HL-60 (cell line): ENCODE measurements at regions not wholly inside any gene's neighbourhood (a gene's known extent, or its start where the extent isn't known, plus 50 kb on each side); places are given as distances from the start of the nearest gene placed in this dataset.
A peak's percentile ranks its signal among the peaks of the same experiment; 100 is the strongest.
"Not testable (repeated sequence)": the region's sequence is repeated elsewhere in the genome, so short reads cannot be mapped to it uniquely, and the experiment has no call there.

Experiments
- DNase-seq, 2 experiments: peaks; one replicate each; pipeline ENCODE4 v3.0.0-alpha.2; 2010 to 2020; ENCODE audit warnings: low read depth in 1 of 2, low spot score in 1 of 2
- H3K27ac ChIP-seq: fragments of 250-450 bp; sonication (Bioruptor Pico); replicated peaks from 2 replicates; pipeline ENCODE4 v1.5.1; 2020; ENCODE audit warnings: mild to moderate bottlenecking, moderate library complexity
- H3K27me3 ChIP-seq: fragments of 250-450 bp; sonication (Bioruptor Pico); 2 replicates; pipeline ENCODE4 v1.5.1; 2021; ENCODE audit warnings: mild to moderate bottlenecking, moderate library complexity; ENCODE audit not compliant: insufficient read depth, poor library complexity, severe bottlenecking
- H3K4me3 ChIP-seq: replicated peaks from 2 replicates; pipeline ENCODE4 v1.5.1; 2011; ENCODE audit warnings: mild to moderate bottlenecking, control low read depth, low read length; ENCODE audit not compliant: insufficient read depth
- CTCF ChIP-seq: IDR thresholded peaks from one replicate; pipeline ENCODE4 v1.5.1; 2011; ENCODE audit warnings: low read length, control low read depth, inconsistent platforms; ENCODE audit not compliant: insufficient read depth
- GABPA ChIP-seq: IDR thresholded peaks from 2 replicates; pipeline ENCODE4 v1.6.1; 2012; ENCODE audit warnings: low read depth
- POLR2AphosphoS5 ChIP-seq: IDR thresholded peaks from 2 replicates; pipeline ENCODE4 v1.6.1; 2012; ENCODE audit warnings: low read depth
- REST ChIP-seq: IDR thresholded peaks from 2 replicates; pipeline ENCODE4 v1.6.1; 2012; ENCODE audit warnings: low read depth; ENCODE audit not compliant: insufficient replicate concordance
- SPI1 ChIP-seq: IDR thresholded peaks from 2 replicates; pipeline ENCODE4 v1.6.1; 2012; ENCODE audit warnings: low read depth, mild to moderate bottlenecking, borderline replicate concordance

DNA sequence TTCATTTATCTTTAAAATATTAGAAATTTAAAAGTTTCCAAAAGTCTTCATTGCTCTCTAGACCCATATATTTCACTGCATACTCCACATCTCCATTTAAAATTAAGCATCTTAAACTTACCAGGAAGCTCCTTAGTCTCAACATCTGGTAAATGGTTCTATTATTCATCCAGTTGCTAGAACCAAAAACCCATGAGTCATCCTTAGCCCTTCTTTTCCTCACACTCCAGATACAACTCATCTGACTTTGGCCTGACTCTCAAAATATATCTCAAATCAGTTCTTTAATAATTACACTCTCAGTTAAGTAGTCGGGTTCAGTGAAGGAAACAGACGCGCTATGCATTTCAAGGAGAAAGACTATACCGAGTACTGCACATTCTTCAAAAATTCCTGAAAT, 110.2 kb upstream of the COX7C start:
- no peak for DNase-seq
- H3K4me3 ChIP-seq = no peak overlapping the region
- no peaks in the 10 kb centered on the region for H3K27me3 ChIP-seq
- TF ChIP-seq REST = no peak
- TF ChIP-seq SPI1 = no peak
- no peak for TF ChIP-seq GABPA
- no peak for TF ChIP-seq POLR2AphosphoS5
- TF ChIP-seq CTCF = no peak
- H3K27ac ChIP-seq = no peak overlapping the region

DNA sequence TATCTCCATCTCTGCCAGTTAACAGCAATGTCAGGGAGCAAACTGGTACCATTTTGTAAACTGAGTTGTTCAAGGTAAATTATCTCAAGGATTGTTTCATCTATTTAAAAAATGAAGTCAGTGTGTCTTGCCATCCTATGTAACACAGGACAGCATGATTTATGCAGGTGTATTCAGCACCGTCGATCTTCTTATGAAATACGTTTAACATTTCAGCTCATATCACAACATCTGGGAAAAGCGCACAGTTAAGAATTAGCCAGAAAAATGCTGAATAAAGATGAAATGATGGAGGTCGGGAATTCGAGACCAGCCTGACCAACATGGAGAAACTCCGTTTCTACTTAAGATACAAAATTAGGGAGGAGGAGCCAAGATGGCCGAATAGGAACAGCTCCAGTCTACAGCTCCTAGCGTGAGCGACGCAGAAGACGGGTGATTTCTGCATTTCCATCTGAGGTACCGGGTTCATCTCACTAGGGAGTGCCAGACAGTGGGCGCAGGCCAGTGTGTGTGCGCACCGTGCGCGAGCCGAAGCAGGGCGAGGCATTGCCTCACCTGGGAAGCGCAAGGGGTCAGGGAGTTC, 107.3 kb upstream of the COX7C start:
- not testable (repeated sequence) for H3K27ac ChIP-seq, DNase-seq, H3K4me3 ChIP-seq, H3K27me3 ChIP-seq

- no peak overlapping the region for H3K27ac ChIP-seq
- H3K27me3 ChIP-seq = no peaks in the 10 kb centered on the region
- H3K4me3 ChIP-seq = no peak overlapping the region
- TF ChIP-seq CTCF = no peak
- TF ChIP-seq REST = no peak
- no peak for TF ChIP-seq SPI1
- no peak for TF ChIP-seq GABPA
- TF ChIP-seq POLR2AphosphoS5 = no peak
- no peak for DNase-seq
Observed at GRCh38 chr5:86523718-86524117, 94.0 kb upstream of the COX7C start.

DNA sequence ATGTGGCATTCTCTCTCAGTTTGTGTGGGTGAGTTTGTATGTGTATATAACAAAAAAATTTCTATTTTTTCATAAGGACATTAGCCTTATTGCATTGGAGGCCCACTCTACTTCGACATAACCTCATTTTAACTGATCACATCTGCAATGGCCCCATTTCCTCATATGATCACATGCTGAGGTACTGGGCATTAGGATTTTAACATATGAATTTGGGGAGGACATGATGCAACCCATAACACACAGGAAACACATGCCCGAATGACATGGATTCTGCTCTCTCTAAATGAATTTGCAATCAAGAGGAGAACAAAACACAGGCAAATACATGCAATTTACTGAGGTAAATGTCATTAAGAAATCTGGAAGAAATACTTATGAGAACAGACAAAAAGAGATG, 92.1 kb upstream of the COX7C start:
- H3K27ac ChIP-seq = peak overlapping the region; percentile 84
- DNase-seq = peak in 1 of 2 experiments; percentile 38
- TF ChIP-seq CTCF (no peak), POLR2AphosphoS5 (peak; percentile 32; the same call in 1 of the 2 replicates)
- H3K4me3 ChIP-seq = no peak overlapping the region
- H3K27me3 ChIP-seq = no peaks in the 10 kb centered on the region
